ENCODE measurements at regions not wholly inside any gene's neighbourhood (a gene's known extent, or its start where the extent isn't known, plus 50 kb on each side); places are given as distances from the start of the nearest gene placed in this dataset.

DNA sequence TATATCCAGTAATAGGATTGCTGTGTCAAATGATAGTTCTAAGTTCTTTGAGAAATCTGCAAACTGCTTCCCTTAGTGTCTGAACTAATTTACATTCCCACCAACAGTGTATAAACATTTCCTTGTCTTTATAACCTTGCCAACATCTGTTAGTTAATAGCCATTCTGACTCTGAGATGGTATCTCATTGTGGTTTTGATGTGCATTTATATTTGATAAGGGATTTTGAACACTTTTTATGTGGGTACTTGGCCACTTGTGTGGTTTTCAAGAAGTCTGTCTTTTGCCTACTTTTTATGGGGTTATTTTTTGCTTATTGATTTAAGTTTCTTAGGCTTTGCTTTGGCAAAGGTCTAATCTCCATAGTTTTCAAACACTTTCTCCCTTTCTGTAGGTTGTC, 189.9 kb upstream of the CXCL13 start:
- no peak overlapping the region for H2AFZ ChIP-seq (ENCODE audit: low read depth)
- no peak overlapping the region for H3K4me3 ChIP-seq (ENCODE audit: low read depth in 2 of 2, low read length in 1 of 2)
- H3K9me3 ChIP-seq = no peaks in the 10 kb centered on the region
- no peak overlapping the region for H3K4me2 ChIP-seq
- ChIA-PET CTCF (no interaction called here), POLR2A (no interaction called here)
- TF ChIP-seq, protein P1, sequence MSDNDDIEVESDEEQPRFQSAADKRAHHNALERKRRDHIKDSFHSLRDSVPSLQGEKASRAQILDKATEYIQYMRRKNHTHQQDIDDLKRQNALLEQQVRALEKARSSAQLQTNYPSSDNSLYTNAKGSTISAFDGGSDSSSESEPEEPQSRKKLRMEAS (IDR thresholded peaks at IDR 0.05; ENCODE audit: low read depth) = no peak
- TF ChIP-seq MXI1 (IDR thresholded peaks at IDR 0.05; ENCODE audit: low read depth, low read length) (no peak), CTCF (IDR thresholded peaks at IDR 0.05) (no peak), TEAD4 (IDR thresholded peaks at IDR 0.05; ENCODE audit: borderline replicate concordance, insufficient read depth) (no peak), RFX5 (IDR thresholded peaks at IDR 0.05; ENCODE audit: low read length) (no peak), FOXM1 (IDR thresholded peaks at IDR 0.05; ENCODE audit: low read depth) (no peak), ELF1 (IDR thresholded peaks at IDR 0.05) (no peak), REST (IDR thresholded peaks at IDR 0.05; ENCODE audit: low read depth, low read length) (no peak), TCF12 (IDR thresholded peaks at IDR 0.05) (no peak)
- TF ChIP-seq, protein P2, sequence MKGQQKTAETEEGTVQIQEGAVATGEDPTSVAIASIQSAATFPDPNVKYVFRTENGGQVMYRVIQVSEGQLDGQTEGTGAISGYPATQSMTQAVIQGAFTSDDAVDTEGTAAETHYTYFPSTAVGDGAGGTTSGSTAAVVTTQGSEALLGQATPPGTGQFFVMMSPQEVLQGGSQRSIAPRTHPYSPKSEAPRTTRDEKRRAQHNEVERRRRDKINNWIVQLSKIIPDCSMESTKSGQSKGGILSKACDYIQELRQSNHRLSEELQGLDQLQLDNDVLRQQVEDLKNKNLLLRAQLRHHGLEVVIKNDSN (IDR thresholded peaks at IDR 0.05; ENCODE audit: borderline replicate concordance, low read depth) = no peak
- TF ChIP-seq, protein P3, sequence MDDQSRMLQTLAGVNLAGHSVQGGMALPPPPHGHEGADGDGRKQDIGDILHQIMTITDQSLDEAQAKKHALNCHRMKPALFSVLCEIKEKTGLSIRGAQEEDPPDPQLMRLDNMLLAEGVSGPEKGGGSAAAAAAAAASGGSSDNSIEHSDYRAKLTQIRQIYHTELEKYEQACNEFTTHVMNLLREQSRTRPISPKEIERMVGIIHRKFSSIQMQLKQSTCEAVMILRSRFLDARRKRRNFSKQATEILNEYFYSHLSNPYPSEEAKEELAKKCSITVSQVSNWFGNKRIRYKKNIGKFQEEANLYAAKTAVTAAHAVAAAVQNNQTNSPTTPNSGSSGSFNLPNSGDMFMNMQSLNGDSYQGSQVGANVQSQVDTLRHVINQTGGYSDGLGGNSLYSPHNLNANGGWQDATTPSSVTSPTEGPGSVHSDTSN (IDR thresholded peaks at IDR 0.05) = no peak
- TF ChIP-seq, protein P4, sequence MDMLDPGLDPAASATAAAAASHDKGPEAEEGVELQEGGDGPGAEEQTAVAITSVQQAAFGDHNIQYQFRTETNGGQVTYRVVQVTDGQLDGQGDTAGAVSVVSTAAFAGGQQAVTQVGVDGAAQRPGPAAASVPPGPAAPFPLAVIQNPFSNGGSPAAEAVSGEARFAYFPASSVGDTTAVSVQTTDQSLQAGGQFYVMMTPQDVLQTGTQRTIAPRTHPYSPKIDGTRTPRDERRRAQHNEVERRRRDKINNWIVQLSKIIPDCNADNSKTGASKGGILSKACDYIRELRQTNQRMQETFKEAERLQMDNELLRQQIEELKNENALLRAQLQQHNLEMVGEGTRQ (IDR thresholded peaks at IDR 0.05; ENCODE audit: borderline replicate concordance, low read depth, low read length) = no peak
- H3K9ac ChIP-seq = no peak overlapping the region
- H4K20me1 ChIP-seq (ENCODE audit: insufficient read depth) = no peaks in the 10 kb centered on the region
- H3K36me3 ChIP-seq (replicated peaks in 1 of 2; ENCODE audit: control insufficient read depth in 1 of 2, insufficient read depth in 2 of 2, low read length in 1 of 2) = no peaks in the 10 kb centered on the region
- DNase-seq = no peak
- H3K79me2 ChIP-seq (ENCODE audit: insufficient read depth) = no peaks in the 10 kb centered on the region
- no peak overlapping the region for H3K27ac ChIP-seq (ENCODE audit: low read depth in 2 of 2, low read length in 1 of 2)
- H3K9me2 ChIP-seq = no peaks in the 10 kb centered on the region
- H3F3A ChIP-seq (replicated peaks; ENCODE audit: insufficient read depth) = no peaks in the 10 kb centered on the region
- H3K27me3 ChIP-seq (ENCODE audit: insufficient read depth) = peaks cover 17% of the 10 kb centered on the region; the same call in 1 of the 2 replicates
- no peaks in the 10 kb centered on the region for H3K4me1 ChIP-seq (ENCODE audit: control insufficient read depth in 1 of 2, insufficient read depth in 2 of 2, low read depth in 1 of 2, low read length in 1 of 2)

Measured in SK-N-SH (cell line).